Mesenchymal stem cell (in vitro differentiated cells and primary cell): ENCODE measurements at regions not wholly inside any gene's neighbourhood (a gene's known extent, or its start where the extent isn't known, plus 50 kb on each side); places are given as distances from the start of the nearest gene placed in this dataset.

Experiments
- DNase-seq: peaks from one replicate; pipeline ENCODE4 v3.0.0-alpha.2; 2013
- H2AFZ ChIP-seq: one replicate; pipeline ENCODE4 v1.6.1; 2013; ENCODE audit warnings: low read depth, mild to moderate bottlenecking, control low read depth, inconsistent platforms, low read length, moderate library complexity
- H2AK5ac ChIP-seq: 2 replicates; pipeline ENCODE4 v1.6.1; 2013; ENCODE audit warnings: low read length, moderate library complexity, mild to moderate bottlenecking, inconsistent platforms; ENCODE audit not compliant: severe bottlenecking
- H2BK120ac ChIP-seq: one replicate; pipeline ENCODE4 v1.6.1; 2013; ENCODE audit warnings: low read depth, mild to moderate bottlenecking, inconsistent platforms, low read length, moderate library complexity
- H2BK12ac ChIP-seq, 2 experiments: one replicate each; pipeline ENCODE4 v1.6.1; 2013; ENCODE audit warnings: inconsistent platforms in 2 of 2, low read length in 2 of 2, mild to moderate bottlenecking in 2 of 2, moderate library complexity in 2 of 2, control low read depth in 1 of 2
- H2BK15ac ChIP-seq: one replicate; pipeline ENCODE4 v1.6.1; 2013; ENCODE audit warnings: mild to moderate bottlenecking, low read depth, inconsistent platforms; ENCODE audit not compliant: poor library complexity, severe bottlenecking
- H2BK5ac ChIP-seq: 2 replicates; pipeline ENCODE4 v1.6.1; 2013; ENCODE audit warnings: low read depth, mild to moderate bottlenecking, low read length, control low read depth, inconsistent platforms; ENCODE audit not compliant: poor library complexity, severe bottlenecking
- H3K14ac ChIP-seq, 2 experiments: one replicate each; pipeline ENCODE4 v1.6.1; 2013; ENCODE audit warnings: inconsistent platforms in 2 of 2, low read length in 2 of 2, control low read depth in 1 of 2, mild to moderate bottlenecking in 1 of 2, moderate library complexity in 1 of 2
- H3K18ac ChIP-seq, 2 experiments: one replicate each; pipeline ENCODE4 v1.6.1; 2013; ENCODE audit warnings: inconsistent platforms in 2 of 2, low read length in 2 of 2, control low read depth in 1 of 2, low read depth in 1 of 2, mild to moderate bottlenecking in 1 of 2
- H3K23ac ChIP-seq, 2 experiments: one replicate each; pipeline ENCODE4 v1.6.1; 2013; ENCODE audit warnings: inconsistent platforms in 2 of 2, low read length in 2 of 2, mild to moderate bottlenecking in 2 of 2, moderate library complexity in 2 of 2, control low read depth in 1 of 2
- H3K27ac ChIP-seq: 2 replicates; pipeline ENCODE4 v1.5.1; 2013; ENCODE audit warnings: mild to moderate bottlenecking, moderate library complexity, low read length, control low read depth, inconsistent platforms; ENCODE audit not compliant: poor library complexity, severe bottlenecking
- H3K27me3 ChIP-seq, 2 experiments: 2 replicates each; pipeline versions ENCODE4 v1.6.1 to v1.7.0; 2013; ENCODE audit warnings: low read length in 2 of 2, mild to moderate bottlenecking in 2 of 2, moderate library complexity in 2 of 2, control low read depth in 1 of 2, inconsistent platforms in 1 of 2; ENCODE audit not compliant: control insufficient read depth in 1 of 2, insufficient read depth in 1 of 2
- H3K36me3 ChIP-seq, 2 experiments: 2 replicates each; pipeline versions ENCODE4 v1.6.1 to v1.7.0; 2013; ENCODE audit warnings: low read length in 2 of 2, control low read depth in 1 of 2, inconsistent platforms in 1 of 2, low read depth in 1 of 2, mild to moderate bottlenecking in 1 of 2; ENCODE audit not compliant: insufficient read depth in 2 of 2, control insufficient read depth in 1 of 2
- H3K4ac ChIP-seq, 2 experiments: one replicate each; pipeline ENCODE4 v1.6.1; 2013; ENCODE audit warnings: inconsistent platforms in 2 of 2, low read length in 2 of 2, mild to moderate bottlenecking in 2 of 2, moderate library complexity in 2 of 2, control low read depth in 1 of 2, low read depth in 1 of 2
- H3K4me1 ChIP-seq: 2 replicates; pipeline ENCODE4 v1.6.1; 2013; ENCODE audit warnings: low read depth, low read length, control low read depth; ENCODE audit not compliant: control insufficient read depth, insufficient read depth
- H3K4me2 ChIP-seq: 2 replicates; pipeline ENCODE4 v1.6.1; 2013; ENCODE audit warnings: low read length, mild to moderate bottlenecking, inconsistent platforms; ENCODE audit not compliant: poor library complexity, severe bottlenecking
- H3K4me3 ChIP-seq, 2 experiments: 2 replicates each; pipeline versions ENCODE4 v1.5.1 to v1.7.0; 2013; ENCODE audit warnings: low read length in 2 of 2, mild to moderate bottlenecking in 2 of 2, control low read depth in 1 of 2, low read depth in 1 of 2; ENCODE audit not compliant: insufficient read depth in 1 of 2
- H3K79me1 ChIP-seq: replicated peaks from 2 replicates; pipeline ENCODE4 v1.6.1; 2013; ENCODE audit warnings: mild to moderate bottlenecking, control low read depth, low read length, inconsistent platforms; ENCODE audit not compliant: poor library complexity, severe bottlenecking
- H3K9ac ChIP-seq: 2 replicates; pipeline ENCODE4 v1.7.0; 2013; ENCODE audit warnings: mild to moderate bottlenecking, low read length, moderate library complexity
- H3K9me3 ChIP-seq: 2 replicates; pipeline ENCODE4 v1.7.0; 2013; ENCODE audit warnings: mild to moderate bottlenecking, low read length; ENCODE audit not compliant: control insufficient read depth
- H4K8ac ChIP-seq: one replicate; pipeline ENCODE4 v1.6.1; 2013; ENCODE audit warnings: inconsistent platforms, mild to moderate bottlenecking, low read length, moderate library complexity
- H4K91ac ChIP-seq: one replicate; pipeline ENCODE4 v1.6.1; 2013; ENCODE audit warnings: mild to moderate bottlenecking, low read length, inconsistent platforms
- WGBS: methylation state at CpG from one replicate; pipeline ENCODE4 v1.1.7; 2013; ENCODE audit warnings: mixed read lengths; 5-methylcytosine and 5-hydroxymethylcytosine counted together

GRCh38 chr1:170397061-170397460, 134.9 kb upstream of the GORAB start:
- no peak overlapping the region for H3K4ac ChIP-seq
- H3K23ac ChIP-seq: no peak overlapping the region
- no peak overlapping the region for H3K4me2 ChIP-seq

GRCh38 chr1:170402476-170403311, 129.3 kb upstream of the GORAB start:
- Histone ChIP-seq H3K14ac (no peak overlapping the region), H3K9me3 (peaks cover 9% of the 10 kb centered on the region), H2BK120ac (no peak overlapping the region), H3K4me2 (no peak overlapping the region), H3K18ac (no peak overlapping the region), H2BK15ac (no peak overlapping the region), H3K27ac (no peak overlapping the region), H3K79me1 (no peaks in the 10 kb centered on the region), H2AK5ac (no peak overlapping the region), H3K23ac (no peak overlapping the region), H3K4ac (no peak overlapping the region), H4K8ac (no peak overlapping the region), H2AFZ (no peak overlapping the region), H3K27me3 (no peaks in the 10 kb centered on the region), H3K9ac (peak overlapping the region; percentile 80), H3K4me3 (no peak overlapping the region), H4K91ac (no peak overlapping the region), H2BK12ac (no peak overlapping the region), H2BK5ac (no peak overlapping the region), H3K36me3 (no peaks in the 10 kb centered on the region), H3K4me1 (no peaks in the 10 kb centered on the region)
- DNase-seq: peak; percentile 26
- no CpG with 5 or more reads among the region's 4 CpGs for WGBS

More at GRCh38 chr1:170397061-170397460, 134.9 kb upstream of the GORAB start:
- Histone ChIP-seq H3K4me1 (no peaks in the 10 kb centered on the region), H3K79me1 (no peaks in the 10 kb centered on the region), H2AK5ac (no peak overlapping the region), H4K91ac (no peak overlapping the region), H2BK5ac (no peak overlapping the region), H2AFZ (no peak overlapping the region), H3K9ac (peak overlapping the region; percentile 58), H3K27me3 (no peaks in the 10 kb centered on the region), H2BK12ac (no peak overlapping the region), H4K8ac (no peak overlapping the region), H3K36me3 (no peaks in the 10 kb centered on the region), H3K18ac (no peak overlapping the region), H3K27ac (no peak overlapping the region), H2BK120ac (no peak overlapping the region), H3K9me3 (peaks cover 15% of the 10 kb centered on the region), H2BK15ac (no peak overlapping the region), H3K14ac (no peak overlapping the region), H3K4me3 (no peak overlapping the region)
- no peak for DNase-seq

- no peak overlapping the region for H4K8ac ChIP-seq
- H3K4me3 ChIP-seq: no peak overlapping the region
- no peak overlapping the region for H2AFZ ChIP-seq
- H3K4ac ChIP-seq: no peak overlapping the region
- 86% methylated on average over 2 of the region's 2 CpGs for WGBS
- H3K18ac ChIP-seq: no peak overlapping the region
- no peak overlapping the region for H2BK15ac ChIP-seq
- DNase-seq: no peak
- no peak overlapping the region for H2BK12ac ChIP-seq
- H2BK5ac ChIP-seq: no peak overlapping the region
- no peak overlapping the region for H3K4me2 ChIP-seq
- peaks cover 9% of the 10 kb centered on the region for H3K9me3 ChIP-seq
- H3K4me1 ChIP-seq: no peaks in the 10 kb centered on the region
- peak overlapping the region; percentile 70 for H3K9ac ChIP-seq
- no peak overlapping the region for H3K23ac ChIP-seq
- H3K14ac ChIP-seq: no peak overlapping the region
- H3K27ac ChIP-seq: no peak overlapping the region
- no peaks in the 10 kb centered on the region for H3K79me1 ChIP-seq
- no peak overlapping the region for H2BK120ac ChIP-seq
- H3K27me3 ChIP-seq: no peaks in the 10 kb centered on the region
- no peak overlapping the region for H4K91ac ChIP-seq
- no peaks in the 10 kb centered on the region for H3K36me3 ChIP-seq
- H2AK5ac ChIP-seq: no peak overlapping the region
Observed at GRCh38 chr1:170407138-170407537, 124.8 kb upstream of the GORAB start.

- no peak overlapping the region for H2BK15ac ChIP-seq
- no peaks in the 10 kb centered on the region for H3K27me3 ChIP-seq
- H2BK5ac ChIP-seq: no peak overlapping the region
- H2AK5ac ChIP-seq: no peak overlapping the region
- no peak overlapping the region for H2BK120ac ChIP-seq
- no peak overlapping the region for H3K4me3 ChIP-seq
- H2BK12ac ChIP-seq: no peak overlapping the region
- no peak overlapping the region for H3K18ac ChIP-seq
- no peak overlapping the region for H3K27ac ChIP-seq
- no peak overlapping the region for H4K8ac ChIP-seq
- no peak overlapping the region for H4K91ac ChIP-seq
- no peak overlapping the region for H3K4me2 ChIP-seq
- H3K23ac ChIP-seq: no peak overlapping the region
- WGBS: no CpG with 5 or more reads among the region's 1 CpG
- H3K79me1 ChIP-seq: no peaks in the 10 kb centered on the region
- H3K9ac ChIP-seq: peak overlapping the region; percentile 70
- no peaks in the 10 kb centered on the region for H3K4me1 ChIP-seq
- H3K36me3 ChIP-seq: no peaks in the 10 kb centered on the region
- no peak for DNase-seq
- no peak overlapping the region for H3K4ac ChIP-seq
- H3K14ac ChIP-seq: no peak overlapping the region
- no peak overlapping the region for H2AFZ ChIP-seq
- H3K9me3 ChIP-seq: peaks cover 9% of the 10 kb centered on the region
Observed at GRCh38 chr1:170407581-170407980, 124.4 kb upstream of the GORAB start.
